ENCODE measurements at regions not wholly inside any gene's neighbourhood (a gene's known extent, or its start where the extent isn't known, plus 50 kb on each side); places are given as distances from the start of the nearest gene placed in this dataset.

DNA sequence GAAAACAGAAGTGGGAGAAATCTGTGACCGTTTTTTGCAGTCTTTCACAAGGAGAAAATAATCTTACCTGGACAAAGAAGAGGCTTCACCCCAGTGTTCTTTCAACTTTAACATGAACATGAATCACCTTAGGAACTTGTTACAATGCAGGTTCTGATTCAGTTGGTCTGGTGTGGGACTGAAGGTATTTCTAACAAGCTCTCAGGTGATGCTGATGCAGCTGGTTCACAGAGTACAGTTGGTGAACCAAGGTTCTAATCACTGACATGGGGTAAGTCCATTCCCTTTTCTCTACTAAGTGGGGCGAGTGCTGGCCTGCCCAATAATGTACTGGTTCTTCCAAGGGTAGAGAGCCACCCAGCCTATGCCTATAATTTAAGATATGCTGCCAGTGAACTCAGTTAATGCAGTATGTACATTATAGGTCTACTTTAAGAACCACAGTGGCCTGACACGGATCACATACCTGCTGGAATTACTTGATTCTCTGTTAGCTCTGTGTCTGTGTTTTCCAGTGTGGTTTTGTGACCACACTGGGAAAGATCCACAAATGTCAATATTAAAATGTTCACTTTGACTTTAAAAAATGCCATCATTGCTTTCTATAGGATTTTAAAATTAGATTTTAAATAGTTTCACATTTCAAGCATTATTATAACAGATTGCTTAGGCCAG, 304.1 kb downstream of the ZNF621 start:
- no peaks in the 10 kb centered on the region for H3K36me3 ChIP-seq
- H3K9me3 ChIP-seq: no peaks in the 10 kb centered on the region
- no peak for DNase-seq (ENCODE audit: extremely low spot score)
- intact Hi-C loops (cut with DNase I): no loop called here
- H3K4me3 ChIP-seq: no peak overlapping the region
- no peak overlapping the region for H3K27ac ChIP-seq (replicated peaks in 1 of 4)
- peaks cover 0 to 7% (median 3%) of the 10 kb centered on the region in 4 donors for H3K4me1 ChIP-seq
- no peaks in the 10 kb centered on the region for H3K27me3 ChIP-seq
- no peak for TF ChIP-seq POLR2A (IDR thresholded peaks at IDR 0.05; ENCODE audit: low read depth)
- TF ChIP-seq EP300 (IDR thresholded peaks at IDR 0.05): no peak
- no peak for TF ChIP-seq POLR2AphosphoS5 (IDR thresholded peaks at IDR 0.05)
- TF ChIP-seq, protein P1, sequence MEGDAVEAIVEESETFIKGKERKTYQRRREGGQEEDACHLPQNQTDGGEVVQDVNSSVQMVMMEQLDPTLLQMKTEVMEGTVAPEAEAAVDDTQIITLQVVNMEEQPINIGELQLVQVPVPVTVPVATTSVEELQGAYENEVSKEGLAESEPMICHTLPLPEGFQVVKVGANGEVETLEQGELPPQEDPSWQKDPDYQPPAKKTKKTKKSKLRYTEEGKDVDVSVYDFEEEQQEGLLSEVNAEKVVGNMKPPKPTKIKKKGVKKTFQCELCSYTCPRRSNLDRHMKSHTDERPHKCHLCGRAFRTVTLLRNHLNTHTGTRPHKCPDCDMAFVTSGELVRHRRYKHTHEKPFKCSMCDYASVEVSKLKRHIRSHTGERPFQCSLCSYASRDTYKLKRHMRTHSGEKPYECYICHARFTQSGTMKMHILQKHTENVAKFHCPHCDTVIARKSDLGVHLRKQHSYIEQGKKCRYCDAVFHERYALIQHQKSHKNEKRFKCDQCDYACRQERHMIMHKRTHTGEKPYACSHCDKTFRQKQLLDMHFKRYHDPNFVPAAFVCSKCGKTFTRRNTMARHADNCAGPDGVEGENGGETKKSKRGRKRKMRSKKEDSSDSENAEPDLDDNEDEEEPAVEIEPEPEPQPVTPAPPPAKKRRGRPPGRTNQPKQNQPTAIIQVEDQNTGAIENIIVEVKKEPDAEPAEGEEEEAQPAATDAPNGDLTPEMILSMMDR (IDR thresholded peaks at IDR 0.05): no peak
- WGBS: 81% methylated on average over 3 of the region's 3 CpGs

DNA sequence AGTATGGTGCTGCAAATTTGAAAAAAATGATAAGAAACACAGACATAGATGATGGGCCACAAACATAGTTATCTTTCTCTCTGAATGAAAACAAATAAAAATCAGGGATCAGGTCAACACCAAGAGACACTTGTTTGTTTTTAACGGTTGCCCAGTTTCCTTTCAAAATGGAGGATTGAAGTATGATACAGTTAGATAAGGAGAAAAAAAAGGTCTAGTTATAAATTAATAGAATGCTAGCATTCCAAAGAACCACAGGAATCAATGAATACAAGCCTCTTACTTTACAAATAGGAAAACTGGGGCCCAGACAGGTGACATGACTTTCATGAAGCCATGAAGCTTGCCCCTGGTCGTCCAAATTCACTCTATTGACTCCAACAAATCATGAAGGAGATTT, 305.1 kb downstream of the ZNF621 start:
- no peaks in the 10 kb centered on the region for H3K9me3 ChIP-seq
- TF ChIP-seq POLR2AphosphoS5 (IDR thresholded peaks at IDR 0.05): no peak
- TF ChIP-seq POLR2A (IDR thresholded peaks at IDR 0.05; ENCODE audit: low read depth): no peak
- no peak for TF ChIP-seq EP300 (IDR thresholded peaks at IDR 0.05)
- TF ChIP-seq, protein P1 (IDR thresholded peaks at IDR 0.05): no peak
- no peaks in the 10 kb centered on the region for H3K27me3 ChIP-seq
- H3K27ac ChIP-seq (replicated peaks in 1 of 4): no peak overlapping the region
- no peak overlapping the region for H3K4me3 ChIP-seq
- H3K4me1 ChIP-seq: peaks cover 0 to 7% (median 3%) of the 10 kb centered on the region in 4 donors
- intact Hi-C loops (cut with DNase I): no loop called here
- 83% methylated on average over 2 of the region's 2 CpGs for WGBS
- DNase-seq (ENCODE audit: extremely low spot score): no peak
- no peaks in the 10 kb centered on the region for H3K36me3 ChIP-seq

DNA sequence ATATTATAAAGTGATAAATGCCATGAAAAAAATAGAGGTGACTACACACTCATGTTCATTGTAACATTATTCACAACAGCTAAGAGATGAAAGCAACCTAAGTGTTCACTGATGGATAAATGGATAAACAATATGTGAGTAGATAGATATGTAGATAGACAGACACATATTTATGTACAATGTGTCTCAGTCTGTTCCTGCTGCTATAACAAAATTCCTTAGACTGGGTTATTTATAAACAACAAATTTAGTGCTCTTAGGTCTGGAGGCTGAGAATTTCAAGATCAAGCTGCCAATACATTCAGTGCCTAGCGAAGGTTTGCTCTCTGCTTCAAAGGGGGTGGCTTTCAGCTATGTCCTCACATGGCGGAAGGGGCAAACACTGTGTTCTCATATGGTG, 312.5 kb downstream of the ZNF621 start:
- DNase-seq (ENCODE audit: extremely low spot score): no peak
- H3K4me3 ChIP-seq: no peak overlapping the region
- H3K27ac ChIP-seq (replicated peaks in 1 of 4): no peak overlapping the region
- TF ChIP-seq POLR2AphosphoS5 (IDR thresholded peaks at IDR 0.05) (no peak), POLR2A (IDR thresholded peaks at IDR 0.05; ENCODE audit: low read depth) (no peak), EP300 (IDR thresholded peaks at IDR 0.05) (no peak)
- TF ChIP-seq, protein P1 (IDR thresholded peaks at IDR 0.05): no peak
- no peaks in the 10 kb centered on the region for H3K36me3 ChIP-seq
- WGBS: 82% methylated on average over 2 of the region's 2 CpGs
- no peaks in the 10 kb centered on the region for H3K4me1 ChIP-seq
- H3K9me3 ChIP-seq: no peaks in the 10 kb centered on the region
- intact Hi-C loops (cut with DNase I): no loop called here
- H3K27me3 ChIP-seq: no peaks in the 10 kb centered on the region

DNA sequence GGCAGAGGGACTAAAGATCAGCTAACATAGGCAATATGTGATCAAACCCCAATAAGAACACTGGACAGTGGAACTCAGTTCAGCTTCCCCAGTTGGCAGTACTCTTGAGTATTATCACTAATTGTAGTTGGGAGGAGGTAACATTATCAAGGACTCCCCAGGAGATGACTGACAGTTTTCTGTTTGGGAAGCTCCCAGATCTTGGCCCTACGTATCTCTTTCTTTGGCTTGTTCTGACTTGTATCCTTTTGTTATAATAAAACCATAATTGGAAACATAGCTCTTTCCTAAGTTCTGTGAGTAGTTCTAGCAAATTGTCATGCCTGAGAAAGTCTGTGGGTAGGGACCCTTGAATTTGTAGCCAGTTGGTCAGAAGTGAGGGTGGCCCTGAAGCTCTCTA, 316.4 kb downstream of the ZNF621 start:
- Histone ChIP-seq H3K36me3 (no peaks in the 10 kb centered on the region), H3K4me1 (no peaks in the 10 kb centered on the region), H3K9me3 (peaks cover 0 to 4% (median 0%) of the 10 kb centered on the region in 4 donors), H3K27me3 (no peaks in the 10 kb centered on the region), H3K4me3 (no peak overlapping the region), H3K27ac (replicated peaks in 1 of 4) (no peak overlapping the region)
- WGBS: 94% methylated on average over 1 of the region's 1 CpG
- intact Hi-C loops (cut with DNase I): no loop called here
- TF ChIP-seq POLR2AphosphoS5 (IDR thresholded peaks at IDR 0.05) (no peak), POLR2A (IDR thresholded peaks at IDR 0.05; ENCODE audit: low read depth) (no peak), EP300 (IDR thresholded peaks at IDR 0.05) (no peak)
- TF ChIP-seq, protein P1 (IDR thresholded peaks at IDR 0.05): no peak
- no peak for DNase-seq (ENCODE audit: extremely low spot score)
